Activated naive CD4-positive, alpha-beta T cell treated with anti-CD3 and anti-CD28 coated beads, Interleukin-2, amount 10 ng/mL, durations not matched to agents 7 days and 5 days (primary cell): ENCODE measurements at regions not wholly inside any gene's neighbourhood (a gene's known extent, or its start where the extent isn't known, plus 50 kb on each side); places are given as distances from the start of the nearest gene placed in this dataset.

Experiments used
- CTCF ChIA-PET: fragments of 350-600 bp; sonication (Branson Sonifier 250); formaldehyde crosslinking; loops from one replicate; lab custom pipeline; 2021; ENCODE audit warnings: antibody characterized with exemption; lab: Charles Lee
- DNase-seq: peaks from one replicate; pipeline ENCODE4 v3.0.0-alpha.2; 2020
- H3K27ac Mint-ChIP-seq: one replicate; pipeline ENCODE4 v1.8.0; 2021; ENCODE audit warnings: mild to moderate bottlenecking, moderate library complexity, mixed read lengths
- H3K27me3 Mint-ChIP-seq: one replicate; pipeline ENCODE4 v1.8.0; 2021; ENCODE audit warnings: mild to moderate bottlenecking, mixed read lengths
- H3K36me3 Mint-ChIP-seq: one replicate; pipeline ENCODE4 v1.8.0; 2021; ENCODE audit warnings: mixed read lengths
- H3K4me1 Mint-ChIP-seq: one replicate; pipeline ENCODE4 v1.8.0; 2021; ENCODE audit warnings: mixed read lengths
- H3K4me3 Mint-ChIP-seq: one replicate; pipeline ENCODE4 v1.8.0; 2021; ENCODE audit warnings: mild to moderate bottlenecking, moderate library complexity, mixed read lengths
- H3K9me3 Mint-ChIP-seq: one replicate; pipeline ENCODE4 v1.8.0; 2021; ENCODE audit warnings: mixed read lengths

- CTCF ChIA-PET = no interaction called here
- no peaks in the 10 kb centered on the region for H3K36me3 Mint-ChIP-seq
- H3K4me1 Mint-ChIP-seq = no peaks in the 10 kb centered on the region
- no peaks in the 10 kb centered on the region for H3K27me3 Mint-ChIP-seq
- no peak overlapping the region for H3K27ac Mint-ChIP-seq
- H3K4me3 Mint-ChIP-seq = no peak overlapping the region
- peaks cover 2% of the 10 kb centered on the region for H3K9me3 Mint-ChIP-seq
- no peak for DNase-seq
Observed at GRCh38 chr3:165643425-165643824, 193.8 kb downstream of the BCHE start.

GRCh38 chr3:165642761-165643420, 194.3 kb downstream of the BCHE start:
- Mint-ChIP-seq H3K27ac (no peak overlapping the region), H3K36me3 (no peaks in the 10 kb centered on the region), H3K4me1 (no peaks in the 10 kb centered on the region), H3K27me3 (no peaks in the 10 kb centered on the region), H3K4me3 (no peak overlapping the region), H3K9me3 (peaks cover 4% of the 10 kb centered on the region)
- CTCF ChIA-PET = no interaction called here
- no peak for DNase-seq

GRCh38 chr3:165641569-165642310, 195.5 kb downstream of the BCHE start:
- no peak for DNase-seq
- H3K4me1 Mint-ChIP-seq = no peaks in the 10 kb centered on the region
- H3K4me3 Mint-ChIP-seq = no peak overlapping the region
- H3K36me3 Mint-ChIP-seq = no peaks in the 10 kb centered on the region
- H3K27ac Mint-ChIP-seq = no peak overlapping the region
- H3K27me3 Mint-ChIP-seq = no peaks in the 10 kb centered on the region
- peaks cover 4% of the 10 kb centered on the region for H3K9me3 Mint-ChIP-seq
- CTCF ChIA-PET = no interaction called here

GRCh38 chr3:165640970-165641369, 196.3 kb downstream of the BCHE start:
- no peak for DNase-seq
- H3K27ac Mint-ChIP-seq = no peak overlapping the region
- peaks cover 7% of the 10 kb centered on the region for H3K9me3 Mint-ChIP-seq
- H3K4me3 Mint-ChIP-seq = no peak overlapping the region
- H3K36me3 Mint-ChIP-seq = no peaks in the 10 kb centered on the region
- H3K4me1 Mint-ChIP-seq = no peaks in the 10 kb centered on the region
- CTCF ChIA-PET = no interaction called here
- no peaks in the 10 kb centered on the region for H3K27me3 Mint-ChIP-seq

- Mint-ChIP-seq H3K4me3 (no peak overlapping the region), H3K27ac (no peak overlapping the region), H3K4me1 (no peaks in the 10 kb centered on the region), H3K9me3 (peaks cover 13% of the 10 kb centered on the region), H3K36me3 (no peaks in the 10 kb centered on the region), H3K27me3 (no peaks in the 10 kb centered on the region)
- no peak for DNase-seq
- CTCF ChIA-PET = no interaction called here
Observed at GRCh38 chr3:165640031-165640430, 197.2 kb downstream of the BCHE start.

GRCh38 chr3:165638034-165638433, 199.2 kb downstream of the BCHE start:
- peaks cover 21% of the 10 kb centered on the region for H3K9me3 Mint-ChIP-seq
- H3K27ac Mint-ChIP-seq = no peak overlapping the region
- no peaks in the 10 kb centered on the region for H3K27me3 Mint-ChIP-seq
- no peak for DNase-seq
- H3K36me3 Mint-ChIP-seq = no peaks in the 10 kb centered on the region
- H3K4me1 Mint-ChIP-seq = no peaks in the 10 kb centered on the region
- CTCF ChIA-PET = no interaction called here
- no peak overlapping the region for H3K4me3 Mint-ChIP-seq

- Mint-ChIP-seq H3K4me3 (no peak overlapping the region), H3K27ac (no peak overlapping the region)
- DNase-seq = no peak
Observed at GRCh38 chr3:165636684-165637015, 200.6 kb downstream of the BCHE start.

GRCh38 chr3:165635791-165636683, 201.2 kb downstream of the BCHE start:
- DNase-seq = no peak
- Mint-ChIP-seq H3K9me3 (peaks cover 23% of the 10 kb centered on the region), H3K4me3 (no peak overlapping the region), H3K36me3 (no peaks in the 10 kb centered on the region), H3K27ac (no peak overlapping the region), H3K4me1 (no peaks in the 10 kb centered on the region), H3K27me3 (no peaks in the 10 kb centered on the region)
- CTCF ChIA-PET = no interaction called here

More at GRCh38 chr3:165636684-165637015, 200.6 kb downstream of the BCHE start:
- CTCF ChIA-PET = no interaction called here
- Mint-ChIP-seq H3K9me3 (peaks cover 23% of the 10 kb centered on the region), H3K4me1 (no peaks in the 10 kb centered on the region), H3K27me3 (no peaks in the 10 kb centered on the region), H3K36me3 (no peaks in the 10 kb centered on the region)

DNA sequence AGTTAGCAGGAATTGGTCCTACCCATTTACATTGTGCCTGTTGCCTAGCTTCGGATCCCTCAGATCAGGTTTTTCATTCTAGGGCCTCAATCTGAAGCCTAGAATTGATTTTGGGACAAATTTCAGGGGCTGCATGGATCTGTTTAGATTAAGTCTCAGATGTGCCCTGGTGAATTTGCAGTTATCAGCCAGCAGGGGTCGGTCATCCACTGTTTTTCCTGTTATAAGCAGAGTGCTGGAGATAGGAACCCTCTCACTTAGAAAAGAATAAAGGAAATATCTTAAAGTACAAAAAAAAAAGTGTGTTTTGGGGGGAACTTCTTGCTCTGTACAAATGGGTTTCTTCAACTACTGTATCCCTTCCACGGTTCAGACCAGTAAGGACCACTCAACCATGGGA, 212.5 kb downstream of the BCHE start:
- Mint-ChIP-seq H3K27me3 (no peaks in the 10 kb centered on the region), H3K4me1 (no peaks in the 10 kb centered on the region), H3K9me3 (peaks cover 8% of the 10 kb centered on the region), H3K27ac (no peak overlapping the region), H3K36me3 (no peaks in the 10 kb centered on the region), H3K4me3 (no peak overlapping the region)
- DNase-seq = no peak
- CTCF ChIA-PET = no interaction called here

DNA sequence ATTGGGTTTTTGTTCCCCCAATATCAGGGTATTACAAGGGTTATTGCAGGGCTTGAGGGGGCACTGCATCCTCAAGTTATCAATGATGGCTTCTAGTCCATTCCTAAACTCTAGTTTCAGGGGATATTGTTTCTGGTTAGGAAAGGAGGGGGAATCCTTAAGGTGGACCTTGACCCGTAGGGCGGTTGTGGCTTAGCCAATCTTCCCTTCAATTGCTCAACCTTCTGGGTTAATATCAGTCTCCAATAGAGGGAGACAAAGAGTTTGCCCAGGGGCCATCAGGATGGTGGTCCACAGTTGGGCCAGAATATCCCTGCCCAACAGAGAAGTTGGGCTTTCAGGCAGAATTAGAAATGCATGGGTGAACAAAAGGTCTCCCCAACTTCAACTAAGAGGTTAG, 214.9 kb downstream of the BCHE start:
- Mint-ChIP-seq H3K27me3 (no peaks in the 10 kb centered on the region), H3K9me3 (peaks cover 5% of the 10 kb centered on the region), H3K4me3 (no peak overlapping the region), H3K27ac (no peak overlapping the region), H3K36me3 (no peaks in the 10 kb centered on the region), H3K4me1 (no peaks in the 10 kb centered on the region)
- CTCF ChIA-PET = no interaction called here
- DNase-seq = no peak

GRCh38 chr3:165619069-165619468, 218.2 kb downstream of the BCHE start:
- peaks cover 5% of the 10 kb centered on the region for H3K9me3 Mint-ChIP-seq
- no peaks in the 10 kb centered on the region for H3K36me3 Mint-ChIP-seq
- no peak for DNase-seq
- H3K27me3 Mint-ChIP-seq = no peaks in the 10 kb centered on the region
- no peak overlapping the region for H3K27ac Mint-ChIP-seq
- CTCF ChIA-PET = no interaction called here
- no peaks in the 10 kb centered on the region for H3K4me1 Mint-ChIP-seq
- no peak overlapping the region for H3K4me3 Mint-ChIP-seq

- H3K9me3 Mint-ChIP-seq = no peaks in the 10 kb centered on the region
- no peak overlapping the region for H3K27ac Mint-ChIP-seq
- no peaks in the 10 kb centered on the region for H3K4me1 Mint-ChIP-seq
- H3K4me3 Mint-ChIP-seq = no peak overlapping the region
- no peaks in the 10 kb centered on the region for H3K36me3 Mint-ChIP-seq
- no peaks in the 10 kb centered on the region for H3K27me3 Mint-ChIP-seq
- no peak for DNase-seq
- CTCF ChIA-PET = no interaction called here
Observed at GRCh38 chr3:165617134-165617533, 220.1 kb downstream of the BCHE start.

DNA sequence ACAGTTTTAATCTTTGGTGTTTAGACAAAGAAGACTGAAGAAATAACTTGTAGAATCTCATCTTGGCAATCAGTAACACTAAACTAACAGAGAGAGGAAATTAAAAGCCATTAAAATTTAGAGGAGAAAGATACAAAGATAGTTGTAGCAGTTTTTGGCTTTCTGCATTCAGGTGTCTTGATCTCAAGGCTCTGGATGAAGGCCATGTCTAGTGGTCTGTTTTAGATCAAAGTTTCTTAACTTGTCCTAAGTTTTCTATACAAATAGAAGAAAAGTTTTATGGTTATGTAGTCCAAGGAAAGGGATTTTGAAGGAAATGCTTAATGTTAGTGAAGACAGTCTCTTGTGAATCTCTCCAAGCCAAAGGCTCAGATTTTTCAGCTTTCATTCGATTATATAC, 222.9 kb downstream of the BCHE start:
- CTCF ChIA-PET = no interaction called here
- H3K27me3 Mint-ChIP-seq = no peaks in the 10 kb centered on the region
- no peaks in the 10 kb centered on the region for H3K9me3 Mint-ChIP-seq
- H3K27ac Mint-ChIP-seq = no peak overlapping the region
- H3K36me3 Mint-ChIP-seq = no peaks in the 10 kb centered on the region
- H3K4me3 Mint-ChIP-seq = no peak overlapping the region
- H3K4me1 Mint-ChIP-seq = no peaks in the 10 kb centered on the region
- DNase-seq = no peak

- Mint-ChIP-seq H3K27ac (no peak overlapping the region), H3K36me3 (no peaks in the 10 kb centered on the region), H3K4me3 (no peak overlapping the region), H3K4me1 (no peaks in the 10 kb centered on the region), H3K9me3 (no peaks in the 10 kb centered on the region), H3K27me3 (no peaks in the 10 kb centered on the region)
- CTCF ChIA-PET = no interaction called here
- no peak for DNase-seq
Observed at GRCh38 chr3:165613014-165613413, 224.2 kb downstream of the BCHE start.
